ENCODE measurements at regions not wholly inside any gene's neighbourhood (a gene's known extent, or its start where the extent isn't known, plus 50 kb on each side); places are given as distances from the start of the nearest gene placed in this dataset.

- TF ChIP-seq CTCF (IDR thresholded peaks at IDR 0.05 in 2 of 3, conservative IDR thresholded peaks at IDR 0.05 in 1 of 3; ENCODE audit: borderline replicate concordance in 1 of 3, insufficient read depth in 1 of 3, low read depth in 2 of 3, low read length in 2 of 3) (no peak), SIN3A (IDR thresholded peaks at IDR 0.05; ENCODE audit: low read depth) (no peak), TCF7L2 (IDR thresholded peaks at IDR 0.05; ENCODE audit: borderline replicate concordance, extremely low read depth, insufficient read depth, insufficient read length) (no peak), ELF1 (IDR thresholded peaks at IDR 0.05; ENCODE audit: borderline replicate concordance, low read depth) (no peak), EZH2phosphoT487 (IDR thresholded peaks at IDR 0.05; ENCODE audit: borderline replicate concordance) (no peak), POLR2A (IDR thresholded peaks at IDR 0.05; ENCODE audit: borderline replicate concordance, extremely low read depth, insufficient read depth, insufficient read length) (no peak), CEBPB (IDR thresholded peaks at IDR 0.05; ENCODE audit: low read depth) (no peak), CBX3 (IDR thresholded peaks at IDR 0.05; ENCODE audit: low read depth) (no peak), SP1 (IDR thresholded peaks at IDR 0.05; ENCODE audit: low read depth) (no peak), RAD21 (IDR thresholded peaks at IDR 0.05; ENCODE audit: low read depth) (no peak), FOSL1 (IDR thresholded peaks at IDR 0.05; ENCODE audit: low read depth) (no peak), POLR2AphosphoS5 (IDR thresholded peaks at IDR 0.05; ENCODE audit: low read depth, low read length) (no peak), YY1 (IDR thresholded peaks at IDR 0.05; ENCODE audit: extremely low read depth, insufficient replicate concordance, low read depth, low read length) (no peak), EGR1 (IDR thresholded peaks at IDR 0.05; ENCODE audit: low read depth) (no peak), ATF3 (IDR thresholded peaks at IDR 0.05) (no peak), ZNF274 (IDR thresholded peaks at IDR 0.05; ENCODE audit: low read depth, low read length) (no peak), ZBTB33 (IDR thresholded peaks at IDR 0.05; ENCODE audit: extremely low read depth, insufficient replicate concordance, low read length) (no peak)
- Histone ChIP-seq H3K79me2 (ENCODE audit: insufficient read depth, low read length) (no peaks in the 10 kb centered on the region), H3K9me3 (ENCODE audit: control insufficient read depth in 1 of 2, insufficient read depth in 1 of 2, low read depth in 1 of 2, low read length in 2 of 2) (no peaks in the 10 kb centered on the region), H3K9ac (ENCODE audit: low read length) (no peak overlapping the region), H3K27ac (ENCODE audit: low read depth, low read length) (no peak overlapping the region), H3K4me2 (ENCODE audit: low read length) (no peak overlapping the region), H2AFZ (ENCODE audit: low read depth, low read length, poor library complexity, severe bottlenecking) (no peak overlapping the region), H3K27me3 (ENCODE audit: insufficient read depth, low read length) (peaks cover 11% of the 10 kb centered on the region; the same call in 1 of the 2 replicates), H3K4me1 (ENCODE audit: control insufficient read depth in 1 of 2, insufficient read depth in 2 of 2, low read length in 2 of 2) (0 out of 4 replicates have a peak, but pooled peaks cover 0 to 3% of the 10 kb centered on the region in 2 experiments), H4K20me1 (ENCODE audit: insufficient read depth) (no peaks in the 10 kb centered on the region), H3K4me3 (replicated peaks in 1 of 2; ENCODE audit: low read depth in 1 of 2, low read length in 2 of 2) (no peak overlapping the region), H3K36me3 (ENCODE audit: control insufficient read depth in 1 of 2, insufficient read depth in 2 of 2, low read length in 2 of 2) (no peaks in the 10 kb centered on the region), H3K9me2 (ENCODE audit: insufficient read depth) (no peaks in the 10 kb centered on the region)
- ATAC-seq (no peak), DNase-seq (ENCODE audit: low read depth, low spot score) (no peak)
- no TSS peak for BruUV-seq (replicated peaks)
- intact Hi-C loops (cut with micrococcal nuclease) = no loop called here
- ChIA-PET CTCF (no interaction called here), POLR2A (no interaction called here), RAD21 (ENCODE audit: low non-redundant PET in 1 of 2, low total read pairs in 2 of 2, uncharacterized antibody in 2 of 2, unreplicated experiment in 2 of 2) (no interaction called here)
Observed at GRCh38 chr2:378364-378763, 90.5 kb upstream of the ALKAL2 start.

Data from HCT116 (cell line).